Muscle layer of colon (tissue), 2 donors: ENCODE measurements at regions not wholly inside any gene's neighbourhood (a gene's known extent, or its start where the extent isn't known, plus 50 kb on each side); places are given as distances from the start of the nearest gene placed in this dataset.

Source experiments
- H3K27ac ChIP-seq: one replicate; pipeline ENCODE4 v1.7.0; 2013; ENCODE audit warnings: low read depth, mild to moderate bottlenecking, low read length, moderate library complexity
- H3K27me3 ChIP-seq, 2 donors: one replicate each; pipeline ENCODE4 v1.7.0; 2013; ENCODE audit warnings: low read length in 2 of 2, mild to moderate bottlenecking in 2 of 2; ENCODE audit not compliant: insufficient read depth in 2 of 2, control insufficient read depth in 1 of 2
- H3K36me3 ChIP-seq: one replicate; pipeline ENCODE4 v1.7.0; 2013; ENCODE audit warnings: mild to moderate bottlenecking, low read length; ENCODE audit not compliant: insufficient read depth
- H3K4me1 ChIP-seq: one replicate; pipeline ENCODE4 v1.7.0; 2013; ENCODE audit warnings: mild to moderate bottlenecking, low read length; ENCODE audit not compliant: insufficient read depth
- H3K4me3 ChIP-seq, 2 donors: one replicate each; pipeline ENCODE4 v1.7.0; 2013; ENCODE audit warnings: low read length in 2 of 2, low read depth in 1 of 2, mild to moderate bottlenecking in 1 of 2, moderate library complexity in 1 of 2
- H3K9ac ChIP-seq: one replicate; pipeline ENCODE4 v1.7.0; 2013; ENCODE audit warnings: low read length
- H3K9me3 ChIP-seq: one replicate; pipeline ENCODE4 v1.7.0; 2013; ENCODE audit warnings: mild to moderate bottlenecking, low read length
- donor health status: abdominal sarcoma.
- donor health status: Adenocarcinoma of cecum.

GRCh38 chr2:145677371-145677770, 1157.5 kb upstream of the ZEB2 start:
- no peaks in the 10 kb centered on the region for H3K27me3 ChIP-seq
- no peaks in the 10 kb centered on the region for H3K4me1 ChIP-seq
- no peak overlapping the region for H3K27ac ChIP-seq
- no peak overlapping the region for H3K4me3 ChIP-seq
- H3K9ac ChIP-seq: no peak overlapping the region
- H3K9me3 ChIP-seq: no peaks in the 10 kb centered on the region
- H3K36me3 ChIP-seq: no peaks in the 10 kb centered on the region

GRCh38 chr2:145674705-145675104, 1154.8 kb upstream of the ZEB2 start:
- Histone ChIP-seq H3K27ac (no peak overlapping the region), H3K27me3 (no peaks in the 10 kb centered on the region), H3K9ac (no peak overlapping the region), H3K4me3 (no peak overlapping the region), H3K36me3 (no peaks in the 10 kb centered on the region), H3K4me1 (no peaks in the 10 kb centered on the region), H3K9me3 (no peaks in the 10 kb centered on the region)

GRCh38 chr2:145669301-145669700, 1149.4 kb upstream of the ZEB2 start:
- H3K4me1 ChIP-seq: no peaks in the 10 kb centered on the region
- no peak overlapping the region for H3K27ac ChIP-seq
- H3K9ac ChIP-seq: no peak overlapping the region
- no peak overlapping the region for H3K4me3 ChIP-seq
- H3K27me3 ChIP-seq: no peaks in the 10 kb centered on the region
- H3K9me3 ChIP-seq: no peaks in the 10 kb centered on the region
- H3K36me3 ChIP-seq: no peaks in the 10 kb centered on the region

- Histone ChIP-seq H3K36me3 (no peaks in the 10 kb centered on the region), H3K4me1 (no peaks in the 10 kb centered on the region), H3K27ac (no peak overlapping the region), H3K9ac (no peak overlapping the region), H3K9me3 (no peaks in the 10 kb centered on the region), H3K27me3 (no peaks in the 10 kb centered on the region), H3K4me3 (no peak overlapping the region)
Measured at GRCh38 chr2:145666552-145666951, 1146.6 kb upstream of the ZEB2 start.

GRCh38 chr2:145657265-145657664, 1137.3 kb upstream of the ZEB2 start:
- H3K9me3 ChIP-seq: no peaks in the 10 kb centered on the region
- H3K36me3 ChIP-seq: no peaks in the 10 kb centered on the region
- H3K9ac ChIP-seq: no peak overlapping the region
- no peaks in the 10 kb centered on the region for H3K27me3 ChIP-seq
- no peak overlapping the region for H3K4me3 ChIP-seq
- no peaks in the 10 kb centered on the region for H3K4me1 ChIP-seq
- H3K27ac ChIP-seq: no peak overlapping the region

- no peak overlapping the region for H3K27ac ChIP-seq
- H3K9ac ChIP-seq: no peak overlapping the region
- H3K4me3 ChIP-seq: no peak overlapping the region
- H3K9me3 ChIP-seq: no peaks in the 10 kb centered on the region
- H3K4me1 ChIP-seq: no peaks in the 10 kb centered on the region
- H3K27me3 ChIP-seq: no peaks in the 10 kb centered on the region
- no peaks in the 10 kb centered on the region for H3K36me3 ChIP-seq
Measured at GRCh38 chr2:145655165-145655765, 1135.3 kb upstream of the ZEB2 start.

- Histone ChIP-seq H3K27ac (no peak overlapping the region), H3K4me3 (no peak overlapping the region), H3K27me3 (no peaks in the 10 kb centered on the region), H3K36me3 (no peaks in the 10 kb centered on the region), H3K9me3 (no peaks in the 10 kb centered on the region), H3K9ac (no peak overlapping the region), H3K4me1 (no peaks in the 10 kb centered on the region)
Measured at GRCh38 chr2:145654746-145655145, 1134.8 kb upstream of the ZEB2 start.

- no peaks in the 10 kb centered on the region for H3K4me1 ChIP-seq
- H3K36me3 ChIP-seq: no peaks in the 10 kb centered on the region
- H3K9me3 ChIP-seq: no peaks in the 10 kb centered on the region
- no peak overlapping the region for H3K9ac ChIP-seq
- H3K27me3 ChIP-seq: no peaks in the 10 kb centered on the region
- H3K27ac ChIP-seq: no peak overlapping the region
- H3K4me3 ChIP-seq: no peak overlapping the region
Measured at GRCh38 chr2:145654156-145654555, 1134.2 kb upstream of the ZEB2 start.

- H3K9me3 ChIP-seq: no peaks in the 10 kb centered on the region
- H3K9ac ChIP-seq: no peak overlapping the region
- H3K4me1 ChIP-seq: no peaks in the 10 kb centered on the region
- H3K27me3 ChIP-seq: no peaks in the 10 kb centered on the region
- no peak overlapping the region for H3K4me3 ChIP-seq
- H3K36me3 ChIP-seq: no peaks in the 10 kb centered on the region
- H3K27ac ChIP-seq: no peak overlapping the region
Measured at GRCh38 chr2:145653553-145653952, 1133.6 kb upstream of the ZEB2 start.

GRCh38 chr2:145652571-145653545, 1132.9 kb upstream of the ZEB2 start:
- H3K36me3 ChIP-seq: no peaks in the 10 kb centered on the region
- no peaks in the 10 kb centered on the region for H3K4me1 ChIP-seq
- no peaks in the 10 kb centered on the region for H3K27me3 ChIP-seq
- H3K9me3 ChIP-seq: no peaks in the 10 kb centered on the region
- H3K4me3 ChIP-seq: no peak overlapping the region
- no peak overlapping the region for H3K27ac ChIP-seq
- H3K9ac ChIP-seq: no peak overlapping the region

GRCh38 chr2:145652036-145652435, 1132.1 kb upstream of the ZEB2 start:
- H3K27ac ChIP-seq: no peak overlapping the region
- H3K36me3 ChIP-seq: no peaks in the 10 kb centered on the region
- no peaks in the 10 kb centered on the region for H3K9me3 ChIP-seq
- H3K4me1 ChIP-seq: no peaks in the 10 kb centered on the region
- no peak overlapping the region for H3K4me3 ChIP-seq
- H3K27me3 ChIP-seq: no peaks in the 10 kb centered on the region
- H3K9ac ChIP-seq: no peak overlapping the region
